ENCODE measurements at regions not wholly inside any gene's neighbourhood (a gene's known extent, or its start where the extent isn't known, plus 50 kb on each side); places are given as distances from the start of the nearest gene placed in this dataset.

DNA sequence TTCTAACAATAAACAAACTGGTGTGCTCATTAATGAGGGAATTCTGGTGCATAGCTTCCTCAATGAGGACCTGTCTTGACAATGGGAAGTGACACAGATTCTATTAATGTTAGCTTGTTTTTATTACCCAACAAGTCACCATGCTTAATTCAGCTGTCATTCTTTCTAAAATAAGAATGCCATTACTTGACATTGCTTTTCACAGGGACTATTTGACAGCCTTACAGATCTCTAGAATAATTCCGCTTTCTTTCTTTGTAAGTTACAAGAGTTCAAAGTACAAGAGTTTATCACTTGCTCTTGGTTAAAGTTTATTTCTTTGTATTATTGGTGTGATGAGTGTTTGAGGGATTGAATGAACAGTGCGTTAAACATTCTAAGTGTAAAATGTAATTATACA, 127.0 kb upstream of the COL5A2 start:
- TF ChIP-seq EZH2 (IDR thresholded peaks at IDR 0.05; ENCODE audit: borderline replicate concordance, low read length) = no peak
- TF ChIP-seq, protein P1, sequence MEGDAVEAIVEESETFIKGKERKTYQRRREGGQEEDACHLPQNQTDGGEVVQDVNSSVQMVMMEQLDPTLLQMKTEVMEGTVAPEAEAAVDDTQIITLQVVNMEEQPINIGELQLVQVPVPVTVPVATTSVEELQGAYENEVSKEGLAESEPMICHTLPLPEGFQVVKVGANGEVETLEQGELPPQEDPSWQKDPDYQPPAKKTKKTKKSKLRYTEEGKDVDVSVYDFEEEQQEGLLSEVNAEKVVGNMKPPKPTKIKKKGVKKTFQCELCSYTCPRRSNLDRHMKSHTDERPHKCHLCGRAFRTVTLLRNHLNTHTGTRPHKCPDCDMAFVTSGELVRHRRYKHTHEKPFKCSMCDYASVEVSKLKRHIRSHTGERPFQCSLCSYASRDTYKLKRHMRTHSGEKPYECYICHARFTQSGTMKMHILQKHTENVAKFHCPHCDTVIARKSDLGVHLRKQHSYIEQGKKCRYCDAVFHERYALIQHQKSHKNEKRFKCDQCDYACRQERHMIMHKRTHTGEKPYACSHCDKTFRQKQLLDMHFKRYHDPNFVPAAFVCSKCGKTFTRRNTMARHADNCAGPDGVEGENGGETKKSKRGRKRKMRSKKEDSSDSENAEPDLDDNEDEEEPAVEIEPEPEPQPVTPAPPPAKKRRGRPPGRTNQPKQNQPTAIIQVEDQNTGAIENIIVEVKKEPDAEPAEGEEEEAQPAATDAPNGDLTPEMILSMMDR (IDR thresholded peaks at IDR 0.05; ENCODE audit: low read length) = no peak
